ENCODE measurements at regions not wholly inside any gene's neighbourhood (a gene's known extent, or its start where the extent isn't known, plus 50 kb on each side); places are given as distances from the start of the nearest gene placed in this dataset.

GRCh38 chr6:102525336-102525735 lies 1131.8 kb downstream of the GRIK2 start:
- Histone ChIP-seq H3K9me2 (replicated peaks; ENCODE audit: low read length) (no peaks in the 10 kb centered on the region), H3K36me3 (ENCODE audit: low read depth, low read length) (no peaks in the 10 kb centered on the region), H2AFZ (ENCODE audit: low read length) (no peak overlapping the region), H3K9ac (ENCODE audit: low read length) (no peak overlapping the region), H3K4me3 (ENCODE audit: low read length) (no peak overlapping the region), H3K79me2 (ENCODE audit: low read length) (no peaks in the 10 kb centered on the region), H4K20me1 (ENCODE audit: low read length) (no peaks in the 10 kb centered on the region), H3F3A (ENCODE audit: low read length, unreplicated experiment) (no peaks in the 10 kb centered on the region), H3K9me3 (ENCODE audit: low read length) (no peaks in the 10 kb centered on the region), H3K27me3 (ENCODE audit: low read length) (no peaks in the 10 kb centered on the region), H3K4me1 (ENCODE audit: insufficient read depth, low read length) (no peaks in the 10 kb centered on the region), H3K27ac (ENCODE audit: low read length) (no peak overlapping the region), H3K4me2 (ENCODE audit: low read length) (no peak overlapping the region)
- no peak for DNase-seq
- no TSS peak for BruUV-seq (replicated peaks)
- POLR2A ChIA-PET (ENCODE audit: unreplicated experiment) = no interaction called here
- CTCF ChIA-PET = no interaction called here
- TF ChIP-seq CTCF (conservative IDR thresholded peaks at IDR 0.05; ENCODE audit: low read depth, low read length) (no peak), EZH2phosphoT487 (IDR thresholded peaks at IDR 0.05; ENCODE audit: borderline replicate concordance, low read length) (no peak), EZH2 (IDR thresholded peaks at IDR 0.05; ENCODE audit: low read length, unreplicated experiment) (no peak)
- no peak for ATAC-seq
- intact Hi-C loops (cut with micrococcal nuclease) = no loop called here

GRCh38 chr6:102520966-102521365 lies 1127.5 kb downstream of the GRIK2 start:
- BruUV-seq (replicated peaks) = no TSS peak
- Histone ChIP-seq H3K9ac (ENCODE audit: low read length) (no peak overlapping the region), H4K20me1 (ENCODE audit: low read length) (no peaks in the 10 kb centered on the region), H3K27me3 (ENCODE audit: low read length) (no peaks in the 10 kb centered on the region), H3K36me3 (ENCODE audit: low read depth, low read length) (no peaks in the 10 kb centered on the region), H3K27ac (ENCODE audit: low read length) (no peak overlapping the region), H3K79me2 (ENCODE audit: low read length) (no peaks in the 10 kb centered on the region), H3K9me3 (ENCODE audit: low read length) (no peaks in the 10 kb centered on the region), H3K4me1 (ENCODE audit: insufficient read depth, low read length) (no peaks in the 10 kb centered on the region), H3K4me3 (ENCODE audit: low read length) (no peak overlapping the region), H3F3A (ENCODE audit: low read length, unreplicated experiment) (no peaks in the 10 kb centered on the region), H3K9me2 (replicated peaks; ENCODE audit: low read length) (no peaks in the 10 kb centered on the region), H3K4me2 (ENCODE audit: low read length) (no peak overlapping the region), H2AFZ (ENCODE audit: low read length) (no peak overlapping the region)
- ATAC-seq = no peak
- intact Hi-C loops (cut with micrococcal nuclease) = no loop called here
- POLR2A ChIA-PET (ENCODE audit: unreplicated experiment) = no interaction called here
- CTCF ChIA-PET = no interaction called here
- DNase-seq = no peak
- TF ChIP-seq EZH2 (IDR thresholded peaks at IDR 0.05; ENCODE audit: low read length, unreplicated experiment) = no peak
- no peak for TF ChIP-seq EZH2phosphoT487 (IDR thresholded peaks at IDR 0.05; ENCODE audit: borderline replicate concordance, low read length)
- TF ChIP-seq CTCF (conservative IDR thresholded peaks at IDR 0.05; ENCODE audit: low read depth, low read length) = no peak

GRCh38 chr6:102517506-102517905 lies 1124.0 kb downstream of the GRIK2 start:
- ATAC-seq = no peak
- no peaks in the 10 kb centered on the region for H3F3A ChIP-seq (ENCODE audit: low read length, unreplicated experiment)
- H3K4me2 ChIP-seq (ENCODE audit: low read length) = no peak overlapping the region
- H3K9me3 ChIP-seq (ENCODE audit: low read length) = no peaks in the 10 kb centered on the region
- H3K79me2 ChIP-seq (ENCODE audit: low read length) = no peaks in the 10 kb centered on the region
- H2AFZ ChIP-seq (ENCODE audit: low read length) = no peak overlapping the region
- DNase-seq = no peak
- ChIA-PET CTCF (no interaction called here), POLR2A (ENCODE audit: unreplicated experiment) (no interaction called here)
- H4K20me1 ChIP-seq (ENCODE audit: low read length) = no peaks in the 10 kb centered on the region
- no peaks in the 10 kb centered on the region for H3K4me1 ChIP-seq (ENCODE audit: insufficient read depth, low read length)
- no peaks in the 10 kb centered on the region for H3K9me2 ChIP-seq (replicated peaks; ENCODE audit: low read length)
- no peaks in the 10 kb centered on the region for H3K27me3 ChIP-seq (ENCODE audit: low read length)
- H3K36me3 ChIP-seq (ENCODE audit: low read depth, low read length) = no peaks in the 10 kb centered on the region
- H3K9ac ChIP-seq (ENCODE audit: low read length) = no peak overlapping the region
- TF ChIP-seq CTCF (conservative IDR thresholded peaks at IDR 0.05; ENCODE audit: low read depth, low read length) (no peak), EZH2 (IDR thresholded peaks at IDR 0.05; ENCODE audit: low read length, unreplicated experiment) (no peak), EZH2phosphoT487 (IDR thresholded peaks at IDR 0.05; ENCODE audit: borderline replicate concordance, low read length) (no peak)
- no peak overlapping the region for H3K4me3 ChIP-seq (ENCODE audit: low read length)
- intact Hi-C loops (cut with micrococcal nuclease) = no loop called here
- no TSS peak for BruUV-seq (replicated peaks)
- H3K27ac ChIP-seq (ENCODE audit: low read length) = no peak overlapping the region

Measured in PC-3 (cell line).